ENCODE measurements at regions not wholly inside any gene's neighbourhood (a gene's known extent, or its start where the extent isn't known, plus 50 kb on each side); places are given as distances from the start of the nearest gene placed in this dataset.

GRCh38 chr18:47492691-47493090, 241.2 kb upstream of the SKOR2 start:
- no peak overlapping the region for H3K27ac ChIP-seq
- no peak for TF ChIP-seq ZFX (IDR thresholded peaks at IDR 0.05; ENCODE audit: borderline replicate concordance)

GRCh38 chr18:47490882-47491281, 239.4 kb upstream of the SKOR2 start:
- no peak for TF ChIP-seq ZFX (IDR thresholded peaks at IDR 0.05; ENCODE audit: borderline replicate concordance)
- TF ChIP-seq CTCF (IDR thresholded peaks at IDR 0.05) = no peak

GRCh38 chr18:47485221-47485797, 233.8 kb upstream of the SKOR2 start:
- no peak for TF ChIP-seq CTCF (IDR thresholded peaks at IDR 0.05)
- no peak for TF ChIP-seq ZFX (IDR thresholded peaks at IDR 0.05; ENCODE audit: borderline replicate concordance)
- no peak overlapping the region for H3K27ac ChIP-seq

More at GRCh38 chr18:47490882-47491281, 239.4 kb upstream of the SKOR2 start:
- no peak overlapping the region for H3K27ac ChIP-seq

DNA sequence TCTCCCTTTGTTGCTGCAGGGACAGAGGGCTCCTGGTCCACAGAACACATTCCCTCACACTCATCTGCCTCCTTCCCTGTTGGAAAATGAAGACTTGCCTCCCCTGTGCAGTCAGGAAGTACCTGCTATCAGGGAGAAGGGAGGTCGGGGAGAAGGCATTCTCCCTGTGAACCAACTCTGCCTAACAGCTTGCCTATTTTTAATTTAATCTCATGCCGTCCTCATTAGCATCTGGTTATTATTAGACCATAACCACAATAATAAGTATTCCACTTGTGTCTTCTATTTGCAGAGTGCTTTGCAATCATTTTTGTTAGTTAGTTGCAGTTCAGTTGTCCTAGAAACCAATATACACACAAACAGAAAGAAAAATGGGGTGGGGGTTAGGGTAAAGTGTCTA, 232.6 kb upstream of the SKOR2 start:
- no peak for TF ChIP-seq CTCF (IDR thresholded peaks at IDR 0.05)
- TF ChIP-seq ZFX (IDR thresholded peaks at IDR 0.05; ENCODE audit: borderline replicate concordance) = no peak
- H3K27ac ChIP-seq = no peak overlapping the region

DNA sequence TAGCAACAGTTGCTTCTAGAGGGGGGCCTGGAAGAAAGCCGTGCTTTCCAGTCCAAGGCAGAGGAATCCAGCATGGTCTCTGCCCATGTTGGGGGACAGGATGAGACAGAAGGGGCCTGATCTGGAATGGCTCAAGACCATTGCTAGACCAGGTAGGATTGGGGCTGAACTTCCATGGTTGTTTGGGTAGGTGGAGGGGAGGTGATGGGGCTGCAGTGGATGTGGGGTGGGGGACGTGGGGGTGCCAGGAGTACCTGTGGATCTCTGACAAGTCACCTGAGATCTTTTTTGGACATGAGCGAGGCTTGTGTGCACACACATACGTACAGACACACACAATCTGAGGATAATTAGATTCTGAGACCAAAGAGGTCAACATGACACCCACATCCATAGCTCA, 228.7 kb upstream of the SKOR2 start:
- TF ChIP-seq CTCF (IDR thresholded peaks at IDR 0.05) (no peak), ZFX (IDR thresholded peaks at IDR 0.05; ENCODE audit: borderline replicate concordance) (no peak)
- no peak overlapping the region for H3K27ac ChIP-seq

- TF ChIP-seq CTCF (IDR thresholded peaks at IDR 0.05) (no peak), ZFX (IDR thresholded peaks at IDR 0.05; ENCODE audit: borderline replicate concordance) (no peak)
- no peak overlapping the region for H3K27ac ChIP-seq
These were observed 220.3 kb upstream of the SKOR2 start for GRCh38 chr18:47471784-47472183.

DNA sequence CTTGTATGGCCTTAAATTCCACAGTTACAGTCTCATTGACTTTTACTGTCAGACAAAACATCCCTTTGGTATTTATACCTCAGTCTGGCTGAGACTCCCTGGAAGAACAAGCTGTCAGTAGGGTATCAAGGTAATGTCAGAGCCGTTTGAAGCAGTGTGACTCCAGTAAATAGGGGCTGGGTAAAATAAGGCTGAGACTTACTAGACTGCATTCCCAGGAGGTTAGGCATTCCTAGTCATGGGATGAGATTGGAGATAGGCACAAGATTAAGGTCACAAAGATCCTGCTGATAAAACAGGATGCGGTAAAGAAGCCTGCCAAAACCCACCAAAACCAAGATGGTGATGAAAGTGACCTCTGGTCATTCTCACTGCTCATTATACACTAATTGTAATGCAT, 219.5 kb upstream of the SKOR2 start:
- no peak overlapping the region for H3K27ac ChIP-seq
- no peak for TF ChIP-seq CTCF (IDR thresholded peaks at IDR 0.05)
- TF ChIP-seq ZFX (IDR thresholded peaks at IDR 0.05; ENCODE audit: borderline replicate concordance) = no peak

GRCh38 chr18:47469576-47469975, 218.1 kb upstream of the SKOR2 start:
- TF ChIP-seq ZFX (IDR thresholded peaks at IDR 0.05; ENCODE audit: borderline replicate concordance) = no peak
- TF ChIP-seq CTCF (IDR thresholded peaks at IDR 0.05) = no peak
- no peak overlapping the region for H3K27ac ChIP-seq
